Neuron (in vitro differentiated cells): ENCODE measurements at regions not wholly inside any gene's neighbourhood (a gene's known extent, or its start where the extent isn't known, plus 50 kb on each side); places are given as distances from the start of the nearest gene placed in this dataset.
"Not testable (repeated sequence)": the region's sequence is repeated elsewhere in the genome, so short reads cannot be mapped to it uniquely, and the experiment has no call there.

Experiments used
- H2AFZ ChIP-seq: one replicate; pipeline ENCODE4 v1.6.1; 2013; ENCODE audit warnings: low read depth, mild to moderate bottlenecking, inconsistent platforms, low read length, moderate library complexity
- H3K27me3 ChIP-seq: one replicate; pipeline ENCODE4 v1.6.1; 2013; ENCODE audit warnings: low read length; ENCODE audit not compliant: insufficient read depth
- H3K36me3 ChIP-seq: one replicate; pipeline ENCODE4 v1.6.1; 2013; ENCODE audit warnings: low read length; ENCODE audit not compliant: insufficient read depth
- H3K4me1 ChIP-seq: one replicate; pipeline ENCODE4 v1.6.1; 2013; ENCODE audit warnings: low read length; ENCODE audit not compliant: insufficient read depth
- H3K4me3 ChIP-seq: 2 replicates; pipeline ENCODE4 v1.5.1; 2013; ENCODE audit warnings: mild to moderate bottlenecking, low read length, moderate library complexity
- H3K9me3 ChIP-seq: one replicate; pipeline ENCODE4 v1.6.1; 2013; ENCODE audit warnings: low read length

DNA sequence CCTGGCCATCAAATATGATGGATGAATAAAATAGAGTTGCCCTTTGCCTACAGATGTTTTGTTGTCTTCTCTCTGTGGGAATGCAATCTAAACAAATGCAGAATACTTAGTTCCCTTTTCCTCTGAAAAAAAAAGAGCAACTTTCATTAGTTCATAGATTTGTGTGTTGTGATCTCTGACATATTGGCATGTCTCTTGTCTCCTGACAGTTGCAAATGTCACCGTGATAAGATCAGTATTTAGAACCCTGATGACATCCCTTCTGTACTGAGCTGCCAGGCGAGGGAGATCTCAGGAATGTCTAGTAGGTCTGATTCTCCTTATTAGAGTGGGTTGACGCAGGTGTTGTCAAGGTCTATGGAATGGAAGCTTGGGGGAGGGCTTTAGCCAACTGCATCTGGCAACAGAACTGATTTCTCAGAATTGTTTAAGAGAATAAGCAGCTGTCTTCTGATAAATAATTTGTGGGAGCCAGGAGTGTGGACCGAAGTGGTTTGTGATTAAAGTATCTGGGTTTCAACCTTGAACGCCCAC is 130.4 kb downstream of the GALR1 start:
- H3K27me3 ChIP-seq = no peaks in the 10 kb centered on the region
- no peaks in the 10 kb centered on the region for H3K9me3 ChIP-seq
- no peaks in the 10 kb centered on the region for H3K36me3 ChIP-seq
- H3K4me3 ChIP-seq = no peak overlapping the region
- H3K4me1 ChIP-seq = peaks cover 20% of the 10 kb centered on the region
- H2AFZ ChIP-seq = no peak overlapping the region

DNA sequence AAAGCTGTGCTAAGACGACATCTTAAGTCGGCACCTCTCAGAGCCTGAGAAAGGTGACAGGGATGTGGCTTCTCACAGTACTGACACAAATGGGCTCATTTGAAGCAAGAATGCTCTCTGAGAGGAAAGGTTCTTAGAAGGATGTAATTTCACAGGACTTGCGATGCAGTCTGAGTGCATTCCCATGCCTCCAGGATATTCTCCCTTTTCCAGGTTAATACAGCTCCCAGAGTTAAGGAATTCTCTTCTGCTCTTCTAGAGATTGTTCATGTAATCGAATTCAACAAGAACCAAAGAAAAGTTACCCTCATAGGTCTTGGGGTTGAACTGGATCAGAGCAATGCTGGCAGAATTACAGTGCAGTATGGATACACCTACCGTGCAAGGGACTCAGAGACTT is 131.0 kb downstream of the GALR1 start:
- no peaks in the 10 kb centered on the region for H3K9me3 ChIP-seq
- peaks cover 20% of the 10 kb centered on the region for H3K4me1 ChIP-seq
- H3K36me3 ChIP-seq = no peaks in the 10 kb centered on the region

DNA sequence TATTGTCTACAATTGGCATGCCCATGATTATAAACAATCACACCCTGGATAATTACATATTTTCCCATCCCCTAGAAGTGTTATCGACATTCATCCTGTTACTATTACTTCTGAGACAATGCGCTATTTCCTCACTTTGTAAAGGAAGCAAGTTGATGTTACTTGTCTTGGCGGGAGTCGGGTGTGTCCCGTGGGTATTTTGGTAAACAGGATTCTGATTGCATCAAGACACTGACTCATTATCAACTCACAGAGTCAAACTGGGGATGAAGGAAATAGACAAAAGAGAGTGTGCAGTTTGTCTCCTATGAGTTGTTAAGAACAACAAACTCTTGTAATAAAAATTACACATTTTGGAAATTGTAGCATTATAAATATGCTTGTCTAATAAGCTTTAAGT is 142.7 kb downstream of the GALR1 start:
- Histone ChIP-seq H3K4me3 (no peak overlapping the region), H3K9me3 (no peaks in the 10 kb centered on the region), H2AFZ (no peak overlapping the region), H3K27me3 (no peaks in the 10 kb centered on the region), H3K36me3 (no peaks in the 10 kb centered on the region), H3K4me1 (no peaks in the 10 kb centered on the region)

More for the DNA sequence above, 131.0 kb downstream of the GALR1 start:
- Histone ChIP-seq H3K27me3 (no peaks in the 10 kb centered on the region), H3K4me3 (no peak overlapping the region), H2AFZ (no peak overlapping the region)

GRCh38 chr18:77393519-77393918 is 143.9 kb downstream of the GALR1 start:
- Histone ChIP-seq H3K36me3 (no peaks in the 10 kb centered on the region), H3K4me3 (no peak overlapping the region)

DNA sequence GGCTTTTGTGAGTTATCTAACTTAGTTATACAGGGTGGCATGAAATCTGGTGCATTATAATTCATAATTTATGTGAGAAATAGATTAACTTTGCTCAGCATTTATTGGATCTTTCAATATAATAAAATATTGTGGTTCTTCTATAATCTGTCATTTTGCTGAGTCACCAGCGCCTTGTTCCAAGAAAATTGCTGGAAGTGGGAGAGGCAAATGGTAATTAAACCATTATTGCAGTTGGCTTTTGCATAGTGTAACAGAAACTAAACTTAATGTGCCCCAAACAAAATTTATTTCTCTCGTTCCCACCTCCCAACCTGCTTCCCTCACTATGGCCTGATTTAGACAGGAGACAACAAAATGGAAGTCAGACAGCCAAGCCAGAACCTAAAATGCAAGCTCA is 146.3 kb downstream of the GALR1 start:
- Histone ChIP-seq H3K9me3 (no peaks in the 10 kb centered on the region), H3K27me3 (no peaks in the 10 kb centered on the region), H3K36me3 (no peaks in the 10 kb centered on the region), H3K4me3 (no peak overlapping the region), H2AFZ (no peak overlapping the region), H3K4me1 (no peaks in the 10 kb centered on the region)

More at GRCh38 chr18:77393519-77393918, 143.9 kb downstream of the GALR1 start:
- no peaks in the 10 kb centered on the region for H3K9me3 ChIP-seq
- H2AFZ ChIP-seq = no peak overlapping the region
- no peaks in the 10 kb centered on the region for H3K4me1 ChIP-seq
- no peaks in the 10 kb centered on the region for H3K27me3 ChIP-seq

DNA sequence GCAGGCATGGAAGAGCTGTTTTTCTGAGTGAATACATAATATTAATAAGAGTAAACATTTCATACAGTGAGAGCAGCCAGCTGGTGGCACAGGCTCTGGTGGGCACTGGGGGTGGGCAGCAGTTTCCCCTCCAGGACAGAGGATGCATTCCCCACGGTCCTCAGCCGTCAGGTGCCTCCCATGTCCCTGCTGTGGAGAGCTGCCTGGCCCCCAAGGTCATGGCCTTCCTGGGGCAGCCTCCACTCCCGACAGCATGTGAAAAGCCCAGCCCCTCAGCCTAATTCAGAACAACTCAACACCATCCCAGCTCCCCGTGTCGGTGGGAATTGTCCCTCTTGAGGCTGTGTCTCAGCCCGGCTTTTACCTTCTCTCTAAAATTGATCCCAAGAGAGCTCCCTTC is 147.4 kb downstream of the GALR1 start:
- Histone ChIP-seq H3K4me3 (no peak overlapping the region), H3K27me3 (no peaks in the 10 kb centered on the region), H3K4me1 (no peaks in the 10 kb centered on the region), H3K36me3 (no peaks in the 10 kb centered on the region), H2AFZ (no peak overlapping the region), H3K9me3 (no peaks in the 10 kb centered on the region)

- no peaks in the 10 kb centered on the region for H3K4me1 ChIP-seq
- no peaks in the 10 kb centered on the region for H3K27me3 ChIP-seq
- no peaks in the 10 kb centered on the region for H3K36me3 ChIP-seq
- no peaks in the 10 kb centered on the region for H3K9me3 ChIP-seq
- no peak overlapping the region for H3K4me3 ChIP-seq
- no peak overlapping the region for H2AFZ ChIP-seq
Measured at GRCh38 chr18:77397617-77398016, 148.0 kb downstream of the GALR1 start.

- H2AFZ ChIP-seq = no peak overlapping the region
- no peaks in the 10 kb centered on the region for H3K36me3 ChIP-seq
- no peaks in the 10 kb centered on the region for H3K9me3 ChIP-seq
- H3K27me3 ChIP-seq = no peaks in the 10 kb centered on the region
- H3K4me3 ChIP-seq = no peak overlapping the region
- H3K4me1 ChIP-seq = no peaks in the 10 kb centered on the region
Measured at GRCh38 chr18:77400561-77400960, 150.9 kb downstream of the GALR1 start.

DNA sequence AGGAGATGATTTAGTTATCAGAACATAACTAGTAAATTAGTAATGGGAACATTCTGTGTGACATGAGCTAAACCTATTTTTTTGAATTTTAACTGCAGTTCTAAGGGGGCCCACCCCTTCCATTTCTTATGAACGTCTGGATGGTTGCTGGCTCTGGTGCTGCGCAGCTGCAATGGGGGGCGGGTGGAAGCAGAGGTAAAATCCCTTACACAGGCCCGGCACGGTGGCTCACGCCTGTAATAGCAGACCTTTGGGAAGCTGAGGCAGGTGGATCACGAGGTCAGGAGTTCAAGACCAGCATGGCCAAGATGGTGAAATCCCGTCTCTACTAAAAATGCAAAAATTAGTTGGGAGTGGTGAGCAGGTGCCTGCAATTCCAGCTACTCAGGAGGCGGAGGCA is 151.5 kb downstream of the GALR1 start:
- no peaks in the 10 kb centered on the region for H3K9me3 ChIP-seq
- H3K4me3 ChIP-seq = no peak overlapping the region
- no peak overlapping the region for H2AFZ ChIP-seq
- H3K36me3 ChIP-seq = no peaks in the 10 kb centered on the region
- no peaks in the 10 kb centered on the region for H3K4me1 ChIP-seq
- no peaks in the 10 kb centered on the region for H3K27me3 ChIP-seq

- no peaks in the 10 kb centered on the region for H3K27me3 ChIP-seq
- no peaks in the 10 kb centered on the region for H3K4me1 ChIP-seq
- H3K9me3 ChIP-seq = no peaks in the 10 kb centered on the region
- no peak overlapping the region for H3K4me3 ChIP-seq
- H3K36me3 ChIP-seq = no peaks in the 10 kb centered on the region
- no peak overlapping the region for H2AFZ ChIP-seq
Measured at GRCh38 chr18:77403969-77404535, 154.4 kb downstream of the GALR1 start.

- no peaks in the 10 kb centered on the region for H3K9me3 ChIP-seq
- no peak overlapping the region for H3K4me3 ChIP-seq
- no peaks in the 10 kb centered on the region for H3K27me3 ChIP-seq
- H2AFZ ChIP-seq = no peak overlapping the region
- H3K4me1 ChIP-seq = no peaks in the 10 kb centered on the region
- no peaks in the 10 kb centered on the region for H3K36me3 ChIP-seq
Measured at GRCh38 chr18:77405096-77405495, 155.4 kb downstream of the GALR1 start.

DNA sequence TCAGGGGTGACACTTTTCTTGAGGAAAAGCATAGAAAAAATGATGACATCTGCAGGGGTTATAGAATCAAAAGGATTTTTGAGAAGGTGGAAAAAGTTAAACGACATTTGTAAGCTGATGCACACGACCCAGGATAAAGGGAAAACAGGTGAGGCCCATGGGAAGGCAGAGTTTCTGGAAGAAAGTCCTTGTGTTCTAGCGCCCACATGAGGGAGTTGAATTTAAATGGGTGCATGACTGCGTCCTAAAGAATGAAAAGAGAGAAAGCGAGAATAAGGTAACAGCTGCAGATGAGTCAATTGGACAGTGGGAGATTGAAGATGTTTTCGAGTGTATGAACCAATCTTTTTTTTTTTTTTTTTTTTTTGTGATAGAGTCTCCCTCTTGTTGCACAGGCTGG is 158.1 kb downstream of the GALR1 start:
- Histone ChIP-seq H2AFZ (no peak overlapping the region), H3K27me3 (no peaks in the 10 kb centered on the region)

DNA sequence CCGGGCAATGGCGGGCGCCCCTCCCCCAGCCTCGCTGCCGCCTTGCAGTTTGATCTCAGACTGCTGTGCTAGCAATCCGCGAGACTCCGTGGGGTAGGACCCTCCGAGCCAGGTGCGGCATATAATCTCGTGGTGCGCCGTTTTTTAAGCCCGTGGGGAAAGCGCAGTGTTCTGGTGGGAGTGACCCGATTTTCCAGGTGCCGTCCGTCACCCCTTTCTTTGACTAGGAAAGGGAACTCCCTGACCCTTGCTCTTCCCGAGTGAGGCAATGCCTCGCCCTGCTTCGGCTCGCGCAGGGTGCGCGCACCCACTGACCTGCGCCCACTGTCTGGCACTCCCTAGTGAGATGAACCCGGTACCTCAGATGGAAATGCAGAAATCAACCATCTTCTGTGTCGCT is 171.9 kb downstream of the GALR1 start:
- not testable (repeated sequence) for H3K4me1 ChIP-seq, H3K9me3 ChIP-seq, H3K36me3 ChIP-seq, H3K27me3 ChIP-seq
- peak overlapping the region; percentile 52 for H3K4me3 ChIP-seq
- H2AFZ ChIP-seq = peak overlapping the region; percentile 91

More for the DNA sequence above, 158.1 kb downstream of the GALR1 start:
- H3K9me3 ChIP-seq = no peaks in the 10 kb centered on the region
- no peaks in the 10 kb centered on the region for H3K36me3 ChIP-seq
- no peaks in the 10 kb centered on the region for H3K4me1 ChIP-seq
- H3K4me3 ChIP-seq = no peak overlapping the region
